GM12873 (cell line): ENCODE measurements at regions not wholly inside any gene's neighbourhood (a gene's known extent, or its start where the extent isn't known, plus 50 kb on each side); places are given as distances from the start of the nearest gene placed in this dataset.

Experiments used
- CTCF ChIP-seq: IDR thresholded peaks from 2 replicates; pipeline ENCODE4 v1.5.1; 2012; ENCODE audit warnings: low read depth, mild to moderate bottlenecking, moderate library complexity, low read length, control low read depth; ENCODE audit not compliant: insufficient read depth; ENCODE audit errors: missing control alignments

GRCh38 chr5:179431221-179431824 is 86.1 kb upstream of the ADAMTS2 start:
- no peak for TF ChIP-seq CTCF

- TF ChIP-seq CTCF = no peak
Observed at GRCh38 chr5:179430193-179431175, 85.2 kb upstream of the ADAMTS2 start.

GRCh38 chr5:179427676-179428056 is 82.4 kb upstream of the ADAMTS2 start:
- no peak for TF ChIP-seq CTCF

GRCh38 chr5:179427032-179427675 is 81.9 kb upstream of the ADAMTS2 start:
- TF ChIP-seq CTCF = no peak

- TF ChIP-seq CTCF = no peak
Observed at GRCh38 chr5:179422908-179423481, 77.7 kb upstream of the ADAMTS2 start.

- TF ChIP-seq CTCF = no peak
Observed at GRCh38 chr5:179422213-179422855, 77.1 kb upstream of the ADAMTS2 start.
